Ectodermal cell (in vitro differentiated cells): ENCODE measurements at regions not wholly inside any gene's neighbourhood (a gene's known extent, or its start where the extent isn't known, plus 50 kb on each side); places are given as distances from the start of the nearest gene placed in this dataset.

Experiments used
- H3K27ac ChIP-seq: 2 replicates; pipeline ENCODE4 v1.7.0; 2013; ENCODE audit warnings: mild to moderate bottlenecking, low read depth, low read length; ENCODE audit not compliant: insufficient read depth, poor library complexity, severe bottlenecking
- H3K27me3 ChIP-seq: 2 replicates; pipeline ENCODE4 v1.7.0; 2013; ENCODE audit warnings: mild to moderate bottlenecking, low read length; ENCODE audit not compliant: insufficient read depth, control insufficient read depth, poor library complexity, severe bottlenecking
- H3K36me3 ChIP-seq: one replicate; pipeline ENCODE4 v1.7.0; 2013; ENCODE audit warnings: low read length; ENCODE audit not compliant: control insufficient read depth, insufficient read depth
- H3K4me1 ChIP-seq: one replicate; pipeline ENCODE4 v1.7.0; 2013; ENCODE audit warnings: low read length; ENCODE audit not compliant: control insufficient read depth, insufficient read depth
- H3K4me3 ChIP-seq: 2 replicates; pipeline ENCODE4 v1.7.0; 2013; ENCODE audit warnings: low read depth, low read length, control low read depth; ENCODE audit not compliant: insufficient read depth
- H3K9me3 ChIP-seq: 2 replicates; pipeline ENCODE4 v1.7.0; 2013; ENCODE audit warnings: mild to moderate bottlenecking, low read length, moderate library complexity; ENCODE audit not compliant: control insufficient read depth
- WGBS, 2 experiments: methylation state at CpG; one replicate each; pipeline ENCODE4 v1.1.7; 2013; ENCODE audit warnings: missing lambda C conversion rate in 2 of 2; 5-methylcytosine and 5-hydroxymethylcytosine counted together

- Histone ChIP-seq H3K27me3 (no peaks in the 10 kb centered on the region), H3K27ac (no peak overlapping the region), H3K4me1 (no peaks in the 10 kb centered on the region), H3K4me3 (no peak overlapping the region), H3K36me3 (no peaks in the 10 kb centered on the region), H3K9me3 (no peaks in the 10 kb centered on the region)
- WGBS, 2 experiments: 81 to 89% methylated on average over 4 of the region's 4 CpGs
Measured at GRCh38 chr13:105814902-105815250, 720.6 kb downstream of the EFNB2 start.

- 86 to 89% methylated on average over 3 to 5 of the region's 5 CpGs for WGBS, 2 experiments
- Histone ChIP-seq H3K4me3 (no peak overlapping the region), H3K9me3 (no peaks in the 10 kb centered on the region), H3K27ac (no peak overlapping the region), H3K36me3 (no peaks in the 10 kb centered on the region), H3K27me3 (no peaks in the 10 kb centered on the region), H3K4me1 (no peaks in the 10 kb centered on the region)
Measured at GRCh38 chr13:105814219-105814901, 721.1 kb downstream of the EFNB2 start.

GRCh38 chr13:105806628-105806920 lies 728.9 kb downstream of the EFNB2 start:
- no peaks in the 10 kb centered on the region for H3K9me3 ChIP-seq
- no peak overlapping the region for H3K4me3 ChIP-seq
- H3K27ac ChIP-seq: no peak overlapping the region
- no peaks in the 10 kb centered on the region for H3K4me1 ChIP-seq
- 83 to 96% methylated on average over 3 of the region's 3 CpGs for WGBS, 2 experiments
- no peaks in the 10 kb centered on the region for H3K36me3 ChIP-seq
- H3K27me3 ChIP-seq: no peaks in the 10 kb centered on the region

DNA sequence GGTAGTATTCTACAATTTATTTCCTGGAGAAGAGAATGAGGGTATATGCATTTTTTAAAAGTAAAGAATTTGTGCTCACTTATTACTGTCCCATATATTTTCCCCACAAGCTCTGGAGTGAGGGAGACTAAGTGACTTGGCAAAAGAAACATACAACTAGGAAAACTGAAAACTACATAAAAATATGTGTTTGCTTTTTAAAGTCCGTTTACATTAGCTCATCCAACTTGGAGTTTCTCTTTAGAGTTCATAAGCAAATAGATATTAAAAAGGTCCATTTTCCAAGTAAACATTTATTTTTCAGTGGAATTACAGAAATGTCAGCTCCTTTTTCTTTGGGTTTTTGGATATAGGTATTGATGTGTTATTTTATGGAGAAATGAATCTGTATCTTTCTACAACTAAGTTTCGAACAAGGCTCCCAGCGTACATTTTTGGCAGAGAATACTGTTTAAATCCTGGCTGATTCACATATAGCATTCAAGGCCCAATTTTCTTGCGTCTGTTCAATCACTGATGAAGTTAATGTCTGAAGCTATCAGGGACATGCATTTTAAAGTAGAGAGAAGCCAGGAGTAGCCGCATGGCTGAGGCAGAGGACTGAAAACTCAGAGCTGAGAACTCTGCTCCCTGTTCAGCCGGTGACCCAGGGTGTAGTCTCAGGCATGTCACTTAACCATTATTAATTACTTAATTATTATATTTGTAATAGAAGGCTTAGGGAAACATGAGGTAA lies 729.4 kb downstream of the EFNB2 start:
- Histone ChIP-seq H3K27ac (no peak overlapping the region), H3K9me3 (no peaks in the 10 kb centered on the region), H3K4me1 (no peaks in the 10 kb centered on the region), H3K36me3 (no peaks in the 10 kb centered on the region), H3K27me3 (no peaks in the 10 kb centered on the region), H3K4me3 (no peak overlapping the region)
- 97% methylated on average over 4 to 6 of the region's 6 CpGs for WGBS, 2 experiments

DNA sequence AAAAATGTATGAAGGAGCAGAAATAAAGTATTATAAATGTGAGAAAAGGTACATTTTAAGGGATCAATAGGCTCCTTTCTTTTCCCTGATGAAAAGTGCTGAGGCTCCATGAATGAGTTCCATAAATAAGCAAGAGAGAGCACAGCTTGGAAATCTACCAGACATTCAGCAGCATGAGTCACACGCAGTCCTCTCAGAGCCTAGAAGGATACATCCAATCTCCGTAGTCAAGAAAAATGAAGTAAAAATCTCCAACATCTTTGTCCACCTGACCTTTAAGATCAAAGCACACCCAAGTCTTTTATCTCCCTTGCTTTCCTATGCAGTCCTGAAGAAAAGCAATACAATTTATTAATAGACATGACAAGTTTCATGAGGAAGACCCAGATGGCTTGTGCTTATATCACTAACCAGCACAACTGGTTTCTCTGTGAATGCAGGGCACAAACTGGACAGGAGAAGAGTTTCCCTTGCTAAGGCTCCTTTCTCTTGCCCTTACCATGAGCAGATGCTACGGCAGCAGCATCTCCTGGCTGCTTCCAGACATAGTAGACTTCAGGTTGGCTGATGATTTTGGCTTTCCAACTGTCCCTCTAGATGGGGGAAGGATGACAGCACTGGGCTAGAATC lies 730.8 kb downstream of the EFNB2 start:
- Histone ChIP-seq H3K4me3 (no peak overlapping the region), H3K27ac (no peak overlapping the region), H3K4me1 (no peaks in the 10 kb centered on the region), H3K9me3 (no peaks in the 10 kb centered on the region), H3K36me3 (no peaks in the 10 kb centered on the region), H3K27me3 (no peaks in the 10 kb centered on the region)
- 95% methylated on average over 3 of the region's 3 CpGs for WGBS, 2 experiments

- no peaks in the 10 kb centered on the region for H3K36me3 ChIP-seq
- no peaks in the 10 kb centered on the region for H3K27me3 ChIP-seq
- no peaks in the 10 kb centered on the region for H3K4me1 ChIP-seq
- peaks cover 2% of the 10 kb centered on the region for H3K9me3 ChIP-seq
- H3K27ac ChIP-seq: no peak overlapping the region
- no peak overlapping the region for H3K4me3 ChIP-seq
Measured at GRCh38 chr13:105799155-105799554, 736.3 kb downstream of the EFNB2 start.

- WGBS, 2 experiments: 18 to 43% methylated on average over 1 of the region's 1 CpG
- Histone ChIP-seq H3K9me3 (peaks cover 2% of the 10 kb centered on the region), H3K4me3 (no peak overlapping the region), H3K36me3 (no peaks in the 10 kb centered on the region), H3K27me3 (no peaks in the 10 kb centered on the region), H3K27ac (no peak overlapping the region), H3K4me1 (no peaks in the 10 kb centered on the region)
Measured at GRCh38 chr13:105798541-105798940, 736.9 kb downstream of the EFNB2 start.

- H3K9me3 ChIP-seq: peaks cover 2% of the 10 kb centered on the region
- H3K4me1 ChIP-seq: no peaks in the 10 kb centered on the region
- H3K4me3 ChIP-seq: no peak overlapping the region
- WGBS, 2 experiments: 87 to 94% methylated on average over 3 of the region's 3 CpGs
- no peak overlapping the region for H3K27ac ChIP-seq
- no peaks in the 10 kb centered on the region for H3K27me3 ChIP-seq
- no peaks in the 10 kb centered on the region for H3K36me3 ChIP-seq
Measured at GRCh38 chr13:105796081-105796480, 739.4 kb downstream of the EFNB2 start.

GRCh38 chr13:105790923-105791322 lies 744.5 kb downstream of the EFNB2 start:
- no peak overlapping the region for H3K4me3 ChIP-seq
- H3K4me1 ChIP-seq: no peaks in the 10 kb centered on the region
- H3K9me3 ChIP-seq: peaks cover under 1% of the 10 kb centered on the region
- no peaks in the 10 kb centered on the region for H3K36me3 ChIP-seq
- no peak overlapping the region for H3K27ac ChIP-seq
- no peaks in the 10 kb centered on the region for H3K27me3 ChIP-seq
- no CpG with 5 or more reads among the region's 1 CpG for WGBS, 2 experiments

DNA sequence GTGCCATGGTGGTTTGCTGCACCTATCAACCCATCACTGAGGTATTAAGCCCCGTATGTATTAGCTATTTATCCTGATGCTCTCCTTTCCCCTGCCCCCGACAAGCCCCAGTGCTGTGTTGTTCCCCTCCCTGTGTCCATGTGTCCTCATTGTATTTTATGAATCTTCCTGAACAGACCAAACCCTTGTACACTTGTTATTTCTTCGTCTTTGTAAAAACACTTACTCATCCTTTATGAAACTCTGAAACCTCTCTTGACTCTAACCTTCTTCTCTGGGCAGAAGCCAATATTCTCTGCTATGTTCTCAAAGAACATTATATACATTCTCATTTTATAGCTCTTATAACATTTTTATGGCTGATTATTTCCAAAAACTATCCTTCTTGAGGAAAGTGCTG lies 746.9 kb downstream of the EFNB2 start:
- 93 to 94% methylated on average over 3 of the region's 3 CpGs for WGBS, 2 experiments

More for the DNA sequence above, 746.9 kb downstream of the EFNB2 start:
- Histone ChIP-seq H3K27me3 (no peaks in the 10 kb centered on the region), H3K36me3 (no peaks in the 10 kb centered on the region), H3K4me3 (no peak overlapping the region), H3K4me1 (no peaks in the 10 kb centered on the region), H3K9me3 (no peaks in the 10 kb centered on the region), H3K27ac (no peak overlapping the region)
